ENCODE measurements at regions not wholly inside any gene's neighbourhood (a gene's known extent, or its start where the extent isn't known, plus 50 kb on each side); places are given as distances from the start of the nearest gene placed in this dataset.

- DNase-seq (ENCODE audit: low read depth), result no peak
- H3K4me3 ChIP-seq (ENCODE audit: low read depth, low read length), result no peak overlapping the region
- TF ChIP-seq MYC (IDR thresholded peaks at IDR 0.05; ENCODE audit: low read depth, low read length) (no peak), CTCF (IDR thresholded peaks at IDR 0.05; ENCODE audit: low read depth, low read length) (no peak), MAX (IDR thresholded peaks at IDR 0.05; ENCODE audit: low read depth, low read length) (no peak), POLR2A (IDR thresholded peaks at IDR 0.05; ENCODE audit: extremely low read depth, insufficient read length) (no peak)
These were observed 97.6 kb upstream of the GAP43 start for GRCh38 chr3:115525731-115526130.

GRCh38 chr3:115533218-115533617, 90.1 kb upstream of the GAP43 start:
- no peak for TF ChIP-seq MYC (IDR thresholded peaks at IDR 0.05; ENCODE audit: low read depth, low read length)
- no peak for TF ChIP-seq CTCF (IDR thresholded peaks at IDR 0.05; ENCODE audit: low read depth, low read length)
- no peak for TF ChIP-seq MAX (IDR thresholded peaks at IDR 0.05; ENCODE audit: low read depth, low read length)
- TF ChIP-seq POLR2A (IDR thresholded peaks at IDR 0.05; ENCODE audit: extremely low read depth, insufficient read length), result no peak
- H3K4me3 ChIP-seq (ENCODE audit: low read depth, low read length), result no peak overlapping the region
- DNase-seq (ENCODE audit: low read depth), result no peak

- DNase-seq (ENCODE audit: low read depth), result no peak
- no peak overlapping the region for H3K4me3 ChIP-seq (ENCODE audit: low read depth, low read length)
- TF ChIP-seq MYC (IDR thresholded peaks at IDR 0.05; ENCODE audit: low read depth, low read length) (no peak), CTCF (IDR thresholded peaks at IDR 0.05; ENCODE audit: low read depth, low read length) (no peak), MAX (IDR thresholded peaks at IDR 0.05; ENCODE audit: low read depth, low read length) (no peak), POLR2A (IDR thresholded peaks at IDR 0.05; ENCODE audit: extremely low read depth, insufficient read length) (no peak)
These were observed 87.1 kb upstream of the GAP43 start for GRCh38 chr3:115536171-115536570.

- DNase-seq (ENCODE audit: low read depth), result no peak
- H3K4me3 ChIP-seq (ENCODE audit: low read depth, low read length), result no peak overlapping the region
- TF ChIP-seq POLR2A (IDR thresholded peaks at IDR 0.05; ENCODE audit: extremely low read depth, insufficient read length), result no peak
- TF ChIP-seq MYC (IDR thresholded peaks at IDR 0.05; ENCODE audit: low read depth, low read length), result no peak
- TF ChIP-seq CTCF (IDR thresholded peaks at IDR 0.05; ENCODE audit: low read depth, low read length), result no peak
- no peak for TF ChIP-seq MAX (IDR thresholded peaks at IDR 0.05; ENCODE audit: low read depth, low read length)
These were observed 85.6 kb upstream of the GAP43 start for GRCh38 chr3:115537669-115538068.

GRCh38 chr3:115547207-115547606, 76.1 kb upstream of the GAP43 start:
- H3K4me3 ChIP-seq (ENCODE audit: low read depth, low read length), result no peak overlapping the region
- no peak for TF ChIP-seq MAX (IDR thresholded peaks at IDR 0.05; ENCODE audit: low read depth, low read length)
- TF ChIP-seq CTCF (IDR thresholded peaks at IDR 0.05; ENCODE audit: low read depth, low read length), result no peak
- TF ChIP-seq MYC (IDR thresholded peaks at IDR 0.05; ENCODE audit: low read depth, low read length), result no peak
- no peak for TF ChIP-seq POLR2A (IDR thresholded peaks at IDR 0.05; ENCODE audit: extremely low read depth, insufficient read length)
- no peak for DNase-seq (ENCODE audit: low read depth)

GRCh38 chr3:115548611-115549010, 74.7 kb upstream of the GAP43 start:
- TF ChIP-seq POLR2A (IDR thresholded peaks at IDR 0.05; ENCODE audit: extremely low read depth, insufficient read length) (no peak), MAX (IDR thresholded peaks at IDR 0.05; ENCODE audit: low read depth, low read length) (no peak), MYC (IDR thresholded peaks at IDR 0.05; ENCODE audit: low read depth, low read length) (no peak), CTCF (IDR thresholded peaks at IDR 0.05; ENCODE audit: low read depth, low read length) (no peak)
- H3K4me3 ChIP-seq (ENCODE audit: low read depth, low read length), result no peak overlapping the region
- DNase-seq (ENCODE audit: low read depth), result no peak
